ENCODE measurements at regions not wholly inside any gene's neighbourhood (a gene's known extent, or its start where the extent isn't known, plus 50 kb on each side); places are given as distances from the start of the nearest gene placed in this dataset.

GRCh38 chr9:106755736-106756135 lies 107.2 kb upstream of the ZNF462 start:
- Histone ChIP-seq H3K9me2 (replicated peaks; ENCODE audit: insufficient read depth, low read length) (no peaks in the 10 kb centered on the region), H3K79me2 (ENCODE audit: low read length) (no peaks in the 10 kb centered on the region), H2AFZ (ENCODE audit: low read length) (no peak overlapping the region), H4K20me1 (ENCODE audit: insufficient read depth, low read depth, low read length) (no peaks in the 10 kb centered on the region), H3K36me3 (ENCODE audit: insufficient read depth, low read length) (no peaks in the 10 kb centered on the region), H3K9ac (ENCODE audit: low read length) (no peak overlapping the region), H3K27me3 (ENCODE audit: low read length) (no peaks in the 10 kb centered on the region), H3K4me2 (ENCODE audit: low read depth, low read length, poor library complexity, severe bottlenecking) (no peak overlapping the region), H3K27ac (ENCODE audit: low read length) (no peak overlapping the region), H3K4me1 (ENCODE audit: low read length) (no peaks in the 10 kb centered on the region), H3K4me3 (ENCODE audit: low read length) (no peak overlapping the region), H3K9me3 (ENCODE audit: low read length) (no peaks in the 10 kb centered on the region)
- DNase-seq, result no peak

DNA sequence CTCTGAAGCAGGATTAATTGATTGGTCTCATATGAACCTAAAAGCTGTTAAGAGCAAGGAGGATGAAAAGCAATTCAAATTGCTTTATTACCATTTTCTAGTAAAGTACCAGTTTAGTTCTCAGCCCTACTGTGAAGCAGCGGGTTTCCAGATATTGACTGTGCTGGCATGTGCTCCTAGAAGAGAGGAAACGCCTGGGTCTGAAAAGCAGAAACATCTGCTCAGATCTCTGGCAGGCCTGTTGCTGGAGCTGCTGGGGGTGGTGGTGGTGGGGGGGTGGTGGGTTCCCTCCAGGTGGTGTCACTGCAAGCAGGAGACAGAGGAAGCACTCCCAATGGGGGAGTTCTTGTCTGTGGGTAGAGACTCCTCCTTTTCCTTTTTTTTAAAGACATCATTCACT lies 105.5 kb upstream of the ZNF462 start:
- DNase-seq, result no peak
- no peaks in the 10 kb centered on the region for H3K27me3 ChIP-seq (ENCODE audit: low read length)
- no peak overlapping the region for H2AFZ ChIP-seq (ENCODE audit: low read length)
- H3K9me2 ChIP-seq (replicated peaks; ENCODE audit: insufficient read depth, low read length), result no peaks in the 10 kb centered on the region
- H3K9ac ChIP-seq (ENCODE audit: low read length), result no peak overlapping the region
- no peak overlapping the region for H3K27ac ChIP-seq (ENCODE audit: low read length)
- H3K4me1 ChIP-seq (ENCODE audit: low read length), result no peaks in the 10 kb centered on the region
- no peak overlapping the region for H3K4me3 ChIP-seq (ENCODE audit: low read length)
- H3K4me2 ChIP-seq (ENCODE audit: low read depth, low read length, poor library complexity, severe bottlenecking), result no peak overlapping the region
- no peaks in the 10 kb centered on the region for H4K20me1 ChIP-seq (ENCODE audit: insufficient read depth, low read depth, low read length)
- H3K79me2 ChIP-seq (ENCODE audit: low read length), result no peaks in the 10 kb centered on the region
- H3K36me3 ChIP-seq (ENCODE audit: insufficient read depth, low read length), result no peaks in the 10 kb centered on the region
- H3K9me3 ChIP-seq (ENCODE audit: low read length), result no peaks in the 10 kb centered on the region

DNA sequence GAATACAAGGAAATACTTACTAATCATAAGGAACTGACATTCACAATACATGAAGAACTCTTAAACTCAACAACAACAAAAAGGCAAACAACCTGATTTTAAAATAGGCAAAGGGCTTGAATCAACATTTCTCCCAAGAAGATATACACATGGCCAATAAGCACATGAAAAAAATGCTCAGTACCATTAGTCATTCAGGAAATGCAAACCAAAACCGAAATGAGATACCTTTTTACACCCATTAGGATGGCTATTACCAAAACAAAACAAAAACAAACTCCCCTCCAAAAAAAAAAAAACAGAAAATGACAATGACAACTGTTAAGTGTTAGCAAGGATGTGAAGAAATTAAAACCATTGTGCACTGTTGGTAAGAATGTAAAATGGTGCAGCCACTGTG lies 104.1 kb upstream of the ZNF462 start:
- H3K79me2 ChIP-seq (ENCODE audit: low read length), result no peaks in the 10 kb centered on the region
- no peaks in the 10 kb centered on the region for H4K20me1 ChIP-seq (ENCODE audit: insufficient read depth, low read depth, low read length)
- H2AFZ ChIP-seq (ENCODE audit: low read length), result no peak overlapping the region
- H3K4me1 ChIP-seq (ENCODE audit: low read length), result no peaks in the 10 kb centered on the region
- H3K4me2 ChIP-seq (ENCODE audit: low read depth, low read length, poor library complexity, severe bottlenecking), result no peak overlapping the region
- H3K36me3 ChIP-seq (ENCODE audit: insufficient read depth, low read length), result no peaks in the 10 kb centered on the region
- H3K9me2 ChIP-seq (replicated peaks; ENCODE audit: insufficient read depth, low read length), result no peaks in the 10 kb centered on the region
- H3K27ac ChIP-seq (ENCODE audit: low read length), result no peak overlapping the region
- no peaks in the 10 kb centered on the region for H3K27me3 ChIP-seq (ENCODE audit: low read length)
- DNase-seq, result no peak
- H3K9me3 ChIP-seq (ENCODE audit: low read length), result no peaks in the 10 kb centered on the region
- H3K4me3 ChIP-seq (ENCODE audit: low read length), result no peak overlapping the region
- H3K9ac ChIP-seq (ENCODE audit: low read length), result no peak overlapping the region

DNA sequence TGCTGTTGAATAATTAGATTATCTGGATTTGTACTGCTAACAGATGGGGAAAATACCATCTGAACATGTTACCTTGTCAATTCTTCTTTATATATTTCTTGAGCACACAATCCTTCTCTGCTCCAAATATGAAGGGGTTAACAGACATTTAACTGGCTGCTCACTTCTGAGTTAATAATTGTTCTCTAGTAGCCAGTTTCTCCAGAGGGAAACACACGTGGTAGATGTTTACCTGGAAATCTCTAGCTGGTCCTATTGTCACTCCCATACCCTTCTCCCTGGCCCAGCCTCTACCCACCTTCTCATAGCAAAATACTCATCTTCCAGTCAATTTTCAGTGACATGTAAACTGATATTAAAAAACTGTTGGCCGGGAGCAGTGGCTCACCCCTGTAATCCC lies 101.5 kb upstream of the ZNF462 start:
- no peak overlapping the region for H3K9ac ChIP-seq (ENCODE audit: low read length)
- H3K4me2 ChIP-seq (ENCODE audit: low read depth, low read length, poor library complexity, severe bottlenecking), result no peak overlapping the region
- no peaks in the 10 kb centered on the region for H3K4me1 ChIP-seq (ENCODE audit: low read length)
- H4K20me1 ChIP-seq (ENCODE audit: insufficient read depth, low read depth, low read length), result no peaks in the 10 kb centered on the region
- H3K9me3 ChIP-seq (ENCODE audit: low read length), result no peaks in the 10 kb centered on the region
- DNase-seq, result no peak
- H2AFZ ChIP-seq (ENCODE audit: low read length), result no peak overlapping the region
- no peak overlapping the region for H3K4me3 ChIP-seq (ENCODE audit: low read length)
- no peaks in the 10 kb centered on the region for H3K36me3 ChIP-seq (ENCODE audit: insufficient read depth, low read length)
- no peaks in the 10 kb centered on the region for H3K9me2 ChIP-seq (replicated peaks; ENCODE audit: insufficient read depth, low read length)
- no peaks in the 10 kb centered on the region for H3K79me2 ChIP-seq (ENCODE audit: low read length)
- no peaks in the 10 kb centered on the region for H3K27me3 ChIP-seq (ENCODE audit: low read length)
- no peak overlapping the region for H3K27ac ChIP-seq (ENCODE audit: low read length)

DNA sequence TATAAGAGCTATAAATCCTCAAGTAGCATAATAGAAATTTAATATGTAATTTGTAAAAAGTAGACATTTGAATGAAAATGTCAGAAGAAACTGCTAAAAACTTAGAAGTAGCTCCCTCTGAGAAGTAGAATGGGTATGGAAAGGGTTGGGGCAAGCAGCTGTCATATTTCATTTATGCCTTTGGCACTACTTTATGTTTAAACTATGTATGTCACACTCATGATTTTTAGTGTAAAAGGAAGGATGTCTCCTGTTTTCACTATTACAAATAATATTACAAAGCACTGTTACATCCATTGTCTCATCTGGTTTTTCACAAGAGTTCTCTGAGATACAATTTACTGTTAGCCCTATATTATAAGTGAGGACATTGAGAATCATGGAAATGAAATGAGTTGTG lies 96.3 kb upstream of the ZNF462 start:
- DNase-seq, result no peak
- H3K79me2 ChIP-seq (ENCODE audit: low read length), result no peaks in the 10 kb centered on the region
- no peaks in the 10 kb centered on the region for H3K9me2 ChIP-seq (replicated peaks; ENCODE audit: insufficient read depth, low read length)

GRCh38 chr9:106769331-106769730 lies 93.6 kb upstream of the ZNF462 start:
- no peaks in the 10 kb centered on the region for H3K27me3 ChIP-seq (ENCODE audit: low read length)
- no peaks in the 10 kb centered on the region for H3K9me2 ChIP-seq (replicated peaks; ENCODE audit: insufficient read depth, low read length)
- H3K27ac ChIP-seq (ENCODE audit: low read length), result no peak overlapping the region
- no peaks in the 10 kb centered on the region for H3K36me3 ChIP-seq (ENCODE audit: insufficient read depth, low read length)
- DNase-seq, result no peak
- H2AFZ ChIP-seq (ENCODE audit: low read length), result no peak overlapping the region
- no peaks in the 10 kb centered on the region for H3K4me1 ChIP-seq (ENCODE audit: low read length)
- no peak overlapping the region for H3K4me2 ChIP-seq (ENCODE audit: low read depth, low read length, poor library complexity, severe bottlenecking)
- no peaks in the 10 kb centered on the region for H4K20me1 ChIP-seq (ENCODE audit: insufficient read depth, low read depth, low read length)
- H3K9me3 ChIP-seq (ENCODE audit: low read length), result no peaks in the 10 kb centered on the region
- H3K79me2 ChIP-seq (ENCODE audit: low read length), result no peaks in the 10 kb centered on the region
- no peak overlapping the region for H3K4me3 ChIP-seq (ENCODE audit: low read length)
- H3K9ac ChIP-seq (ENCODE audit: low read length), result no peak overlapping the region

More for the DNA sequence above, 96.3 kb upstream of the ZNF462 start:
- Histone ChIP-seq H3K9ac (ENCODE audit: low read length) (no peak overlapping the region), H2AFZ (ENCODE audit: low read length) (no peak overlapping the region), H3K4me2 (ENCODE audit: low read depth, low read length, poor library complexity, severe bottlenecking) (no peak overlapping the region), H3K36me3 (ENCODE audit: insufficient read depth, low read length) (no peaks in the 10 kb centered on the region), H4K20me1 (ENCODE audit: insufficient read depth, low read depth, low read length) (no peaks in the 10 kb centered on the region), H3K27me3 (ENCODE audit: low read length) (no peaks in the 10 kb centered on the region), H3K27ac (ENCODE audit: low read length) (no peak overlapping the region), H3K9me3 (ENCODE audit: low read length) (no peaks in the 10 kb centered on the region), H3K4me3 (ENCODE audit: low read length) (no peak overlapping the region), H3K4me1 (ENCODE audit: low read length) (no peaks in the 10 kb centered on the region)

DNA sequence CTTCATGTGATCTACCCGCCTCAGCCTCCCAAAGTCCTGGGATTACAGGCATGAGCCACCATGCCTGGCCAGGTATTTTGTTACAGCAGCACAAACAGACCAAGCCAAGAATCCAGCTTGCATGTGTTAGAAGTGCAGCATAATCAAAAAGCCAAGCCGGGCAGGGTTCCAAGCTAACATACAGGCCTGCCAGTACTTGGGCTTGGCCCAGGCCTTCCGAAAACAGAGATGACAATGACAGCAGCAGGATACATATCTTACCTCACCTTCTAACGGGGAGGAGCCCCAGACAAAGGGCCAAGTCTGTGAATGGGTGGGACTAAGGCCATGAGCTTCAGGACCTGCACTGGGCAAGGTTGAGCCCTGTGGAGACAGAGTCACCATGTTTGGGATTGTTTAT lies 91.4 kb upstream of the ZNF462 start:
- H3K36me3 ChIP-seq (ENCODE audit: insufficient read depth, low read length), result no peaks in the 10 kb centered on the region
- no peak overlapping the region for H3K4me3 ChIP-seq (ENCODE audit: low read length)
- H3K9me2 ChIP-seq (replicated peaks; ENCODE audit: insufficient read depth, low read length), result no peaks in the 10 kb centered on the region
- H4K20me1 ChIP-seq (ENCODE audit: insufficient read depth, low read depth, low read length), result no peaks in the 10 kb centered on the region
- H3K9me3 ChIP-seq (ENCODE audit: low read length), result no peaks in the 10 kb centered on the region
- no peak overlapping the region for H2AFZ ChIP-seq (ENCODE audit: low read length)
- H3K27ac ChIP-seq (ENCODE audit: low read length), result no peak overlapping the region
- DNase-seq, result no peak
- H3K9ac ChIP-seq (ENCODE audit: low read length), result no peak overlapping the region
- H3K27me3 ChIP-seq (ENCODE audit: low read length), result no peaks in the 10 kb centered on the region
- H3K4me1 ChIP-seq (ENCODE audit: low read length), result no peaks in the 10 kb centered on the region
- H3K4me2 ChIP-seq (ENCODE audit: low read depth, low read length, poor library complexity, severe bottlenecking), result no peak overlapping the region
- no peaks in the 10 kb centered on the region for H3K79me2 ChIP-seq (ENCODE audit: low read length)

GRCh38 chr9:106772523-106773290 lies 90.3 kb upstream of the ZNF462 start:
- H3K79me2 ChIP-seq (ENCODE audit: low read length), result no peaks in the 10 kb centered on the region
- no peak overlapping the region for H3K4me3 ChIP-seq (ENCODE audit: low read length)
- no peaks in the 10 kb centered on the region for H4K20me1 ChIP-seq (ENCODE audit: insufficient read depth, low read depth, low read length)
- no peaks in the 10 kb centered on the region for H3K27me3 ChIP-seq (ENCODE audit: low read length)
- H2AFZ ChIP-seq (ENCODE audit: low read length), result no peak overlapping the region
- no peak overlapping the region for H3K9ac ChIP-seq (ENCODE audit: low read length)
- no peak overlapping the region for H3K4me2 ChIP-seq (ENCODE audit: low read depth, low read length, poor library complexity, severe bottlenecking)
- H3K4me1 ChIP-seq (ENCODE audit: low read length), result no peaks in the 10 kb centered on the region
- no peaks in the 10 kb centered on the region for H3K36me3 ChIP-seq (ENCODE audit: insufficient read depth, low read length)
- H3K27ac ChIP-seq (ENCODE audit: low read length), result no peak overlapping the region
- no peaks in the 10 kb centered on the region for H3K9me2 ChIP-seq (replicated peaks; ENCODE audit: insufficient read depth, low read length)
- no peak for DNase-seq
- no peaks in the 10 kb centered on the region for H3K9me3 ChIP-seq (ENCODE audit: low read length)

All from Karpas-422 (cell line).